Activated CD4-positive, alpha-beta T cell treated with anti-CD3 and anti-CD28 coated beads, Interleukin-2, amount 10 ng/mL, durations not matched to agents 7 days and 5 days (primary cell): ENCODE measurements at regions not wholly inside any gene's neighbourhood (a gene's known extent, or its start where the extent isn't known, plus 50 kb on each side); places are given as distances from the start of the nearest gene placed in this dataset.
"Not testable (repeated sequence)": the region's sequence is repeated elsewhere in the genome, so short reads cannot be mapped to it uniquely, and the experiment has no call there.

Source experiments
- CTCF ChIA-PET: fragments of 350-600 bp; sonication (Branson Sonifier 250); formaldehyde crosslinking; loops from one replicate; lab custom pipeline; 2021; ENCODE audit warnings: antibody characterized with exemption; lab: Charles Lee
- POLR2A ChIA-PET: fragments of 350-600 bp; sonication (Branson Sonifier 250); formaldehyde crosslinking; loops from one replicate; lab custom pipeline; 2021; ENCODE audit warnings: antibody characterized with exemption; lab: Charles Lee
- DNase-seq: peaks from one replicate; pipeline ENCODE4 v3.0.0-alpha.2; 2020
- H3K27ac Mint-ChIP-seq: one replicate; pipeline ENCODE4 v1.8.0; 2021; ENCODE audit warnings: mild to moderate bottlenecking, moderate library complexity, mixed read lengths
- H3K27me3 Mint-ChIP-seq: one replicate; pipeline ENCODE4 v1.8.0; 2021; ENCODE audit warnings: mixed read lengths
- H3K36me3 Mint-ChIP-seq: one replicate; pipeline ENCODE4 v1.8.0; 2021; ENCODE audit warnings: low read depth, mixed read lengths
- H3K4me1 Mint-ChIP-seq: one replicate; pipeline ENCODE4 v1.8.0; 2021; ENCODE audit warnings: mixed read lengths
- H3K4me3 Mint-ChIP-seq: one replicate; pipeline ENCODE4 v1.8.0; 2021; ENCODE audit warnings: mild to moderate bottlenecking, moderate library complexity, mixed read lengths
- H3K9me3 Mint-ChIP-seq: one replicate; pipeline ENCODE4 v1.8.0; 2021; ENCODE audit warnings: mixed read lengths

DNA sequence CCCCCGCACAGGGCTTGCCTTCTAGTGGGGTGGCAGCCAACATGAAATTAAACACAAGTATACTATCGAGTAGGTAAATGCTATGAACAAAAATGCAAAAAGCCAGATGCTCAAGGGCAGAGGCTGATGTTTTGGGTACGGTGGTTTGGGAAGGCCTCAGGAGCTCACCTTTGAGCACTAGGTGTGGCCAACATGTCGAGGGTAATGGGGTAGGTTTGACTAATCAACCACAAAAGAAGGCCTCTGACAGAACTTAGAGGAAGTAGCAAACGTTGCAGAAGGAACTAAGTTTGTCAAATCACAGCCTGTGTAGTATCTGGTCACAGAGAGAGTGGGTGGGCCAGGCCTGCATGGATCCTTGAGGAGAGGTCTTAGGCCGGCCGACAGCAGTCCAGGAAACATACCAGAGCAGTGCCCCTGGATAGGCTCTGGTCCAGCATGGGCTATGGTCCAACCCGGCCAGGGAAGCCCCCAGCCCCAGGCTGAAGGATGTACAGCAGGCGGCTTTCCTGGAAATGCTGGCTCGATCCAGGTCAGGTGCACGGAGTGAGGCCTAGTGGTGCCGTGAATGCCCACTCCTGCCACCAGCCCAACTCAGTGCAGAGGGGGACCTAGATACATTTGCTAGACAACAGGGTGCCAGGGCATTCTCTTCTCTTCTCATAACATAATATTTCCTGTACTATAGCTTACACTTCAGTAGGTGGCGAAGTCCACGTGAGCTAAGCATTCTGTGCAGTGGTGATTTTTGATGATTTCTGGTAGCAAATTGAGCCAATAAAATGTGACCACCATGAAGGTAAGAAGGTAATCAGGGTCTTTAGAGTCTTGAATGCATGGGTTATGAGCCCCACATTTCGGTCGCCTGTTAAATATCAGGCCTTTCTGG lies 56.3 kb upstream of the CD93 start:
- Mint-ChIP-seq H3K9me3 (no peaks in the 10 kb centered on the region), H3K4me1 (peaks cover 50% of the 10 kb centered on the region), H3K4me3 (peak overlapping the region; percentile 28), H3K36me3 (no peaks in the 10 kb centered on the region), H3K27ac (peak overlapping the region; percentile 86), H3K27me3 (peaks cover 2% of the 10 kb centered on the region)
- CTCF ChIA-PET, result interaction anchor here (0.6 to 1.9 kb wide), 8 partner anchors 9 to 891 kb away, joined by 3 to 4 read pairs (median 3); no protein-coding TSS in a partner anchor
- POLR2A ChIA-PET, result no interaction called here
- peak; percentile 56 for DNase-seq

DNA sequence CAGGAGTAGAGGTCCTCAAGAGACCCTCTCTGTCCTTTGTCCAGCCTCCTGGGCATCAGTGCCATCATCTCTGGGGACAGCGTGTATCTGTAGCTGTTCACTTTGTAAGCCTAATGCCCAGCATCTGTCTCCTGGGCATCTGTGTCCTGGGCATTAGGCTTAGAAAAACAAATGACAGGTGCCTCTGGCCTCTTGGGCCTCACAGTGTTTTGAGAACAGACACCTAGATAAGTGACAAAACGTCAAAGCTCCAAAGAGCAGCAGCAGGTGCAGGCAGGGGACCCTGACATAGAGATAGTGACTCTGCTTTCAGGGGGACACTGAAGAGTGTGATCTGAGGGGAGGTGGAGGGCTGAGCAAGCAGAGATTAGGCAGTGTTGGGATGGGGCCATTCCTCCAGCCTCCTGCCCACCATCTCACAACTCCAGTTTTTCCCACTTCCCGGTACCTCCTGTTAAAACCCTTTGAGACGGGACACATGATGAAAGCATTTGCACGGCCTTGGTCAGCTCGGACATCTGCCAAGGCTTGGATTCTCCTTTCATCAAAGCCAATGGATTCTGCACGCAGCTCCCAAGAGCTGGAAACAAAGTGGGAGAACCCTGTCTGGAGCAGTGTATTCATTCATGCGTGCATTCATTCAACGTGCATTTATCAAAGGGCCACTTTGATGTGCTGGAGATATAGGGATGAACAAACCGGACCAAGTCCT lies 55.5 kb upstream of the CD93 start:
- H3K9me3 Mint-ChIP-seq, result no peaks in the 10 kb centered on the region
- no peak overlapping the region for H3K4me3 Mint-ChIP-seq
- peak overlapping the region; percentile 86 for H3K27ac Mint-ChIP-seq
- ChIA-PET POLR2A (interaction anchor here (1.0 kb wide), 1 partner anchor 208 kb away, joined by 3 read pairs; no protein-coding TSS in a partner anchor), CTCF (interaction anchor here (1.0 to 1.9 kb wide), 4 partner anchors 10 to 17 kb away, joined by 3 to 4 read pairs (median 4); no protein-coding TSS in a partner anchor)
- peaks cover 2% of the 10 kb centered on the region for H3K27me3 Mint-ChIP-seq
- no peaks in the 10 kb centered on the region for H3K36me3 Mint-ChIP-seq
- peaks cover 42% of the 10 kb centered on the region for H3K4me1 Mint-ChIP-seq
- DNase-seq, result no peak

DNA sequence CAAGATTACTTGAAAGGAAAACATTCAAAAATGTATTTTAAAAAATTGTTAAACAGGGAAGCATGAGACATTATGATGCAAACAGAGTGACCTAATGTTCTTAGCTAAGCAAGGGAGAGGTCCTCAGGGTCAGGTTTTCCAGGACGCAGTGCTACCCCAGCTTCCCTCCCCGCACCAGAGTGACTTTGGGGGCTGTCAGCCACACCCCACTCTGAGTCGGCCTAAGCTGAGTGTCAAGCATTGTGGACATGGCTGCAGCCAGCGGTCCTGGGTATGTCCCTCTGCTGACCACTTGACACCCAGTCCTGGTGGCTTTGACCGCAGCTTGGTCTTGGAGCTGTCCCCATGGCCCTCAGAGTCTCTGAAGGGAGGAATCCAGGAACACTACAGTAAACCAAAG lies 54.9 kb upstream of the CD93 start:
- CTCF ChIA-PET, result interaction anchor here (1.6 to 1.9 kb wide), 2 partner anchors 10 to 18 kb away, joined by 4 read pairs; no protein-coding TSS in a partner anchor
- peaks cover 40% of the 10 kb centered on the region for H3K4me1 Mint-ChIP-seq
- POLR2A ChIA-PET, result interaction anchor here (1.0 kb wide), 1 partner anchor 209 kb away, joined by 3 read pairs; no protein-coding TSS in a partner anchor
- H3K9me3 Mint-ChIP-seq, result no peaks in the 10 kb centered on the region
- H3K27ac Mint-ChIP-seq, result no peak overlapping the region
- H3K27me3 Mint-ChIP-seq, result peaks cover 2% of the 10 kb centered on the region
- no peak overlapping the region for H3K4me3 Mint-ChIP-seq
- no peak for DNase-seq
- H3K36me3 Mint-ChIP-seq, result no peaks in the 10 kb centered on the region

DNA sequence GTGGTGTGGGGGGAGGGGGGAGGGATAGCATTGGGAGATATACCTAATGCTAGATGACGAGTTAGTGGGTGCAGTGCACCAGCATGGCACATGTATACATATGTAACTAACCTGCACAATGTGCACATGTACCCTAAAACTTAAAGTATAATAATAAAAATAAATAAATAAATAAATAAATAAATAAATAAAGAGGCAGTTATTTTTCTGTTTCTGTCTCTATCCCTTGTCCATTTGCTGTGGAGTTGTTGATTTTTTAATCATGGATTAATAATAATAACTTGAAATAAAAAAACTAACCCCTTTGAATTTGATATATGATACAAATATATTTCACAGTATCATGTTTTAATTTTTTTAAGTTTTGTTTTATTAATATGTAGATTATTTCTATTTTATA lies 53.9 kb upstream of the CD93 start:
- POLR2A ChIA-PET, H3K9me3 Mint-ChIP-seq, H3K36me3 Mint-ChIP-seq, H3K27me3 Mint-ChIP-seq, DNase-seq, CTCF ChIA-PET, H3K4me3 Mint-ChIP-seq, H3K27ac Mint-ChIP-seq: not testable (repeated sequence)
- H3K4me1 Mint-ChIP-seq, result peaks cover 40% of the 10 kb centered on the region

DNA sequence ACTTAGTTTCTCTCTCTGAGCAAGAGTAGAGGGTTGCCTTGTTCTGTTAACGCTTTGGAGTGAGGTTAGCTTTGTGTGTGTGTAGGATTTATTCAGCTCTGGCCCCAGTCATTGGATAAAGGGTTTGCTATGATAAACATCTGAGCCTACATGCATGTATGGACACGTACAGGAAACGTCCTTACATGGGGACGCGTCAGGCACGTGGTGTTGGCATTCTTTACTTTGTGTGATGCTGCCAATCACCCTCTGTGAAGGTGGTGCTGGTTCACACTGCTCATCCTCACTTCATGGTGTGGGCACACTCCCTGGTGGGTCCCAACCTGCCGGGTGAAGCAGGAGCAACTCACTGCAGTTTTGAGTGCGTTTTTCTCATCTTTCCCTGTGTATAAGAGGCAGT lies 53.4 kb upstream of the CD93 start:
- CTCF ChIA-PET, result interaction anchor here (1.6 kb wide), 1 partner anchor 14 kb away, joined by 3 read pairs; no protein-coding TSS in a partner anchor
- H3K9me3 Mint-ChIP-seq, result no peaks in the 10 kb centered on the region
- peaks cover 5% of the 10 kb centered on the region for H3K27me3 Mint-ChIP-seq
- H3K4me1 Mint-ChIP-seq, result peaks cover 38% of the 10 kb centered on the region
- H3K4me3 Mint-ChIP-seq, result no peak overlapping the region
- POLR2A ChIA-PET, result no interaction called here
- no peak for DNase-seq
- H3K27ac Mint-ChIP-seq, result no peak overlapping the region
- no peaks in the 10 kb centered on the region for H3K36me3 Mint-ChIP-seq

DNA sequence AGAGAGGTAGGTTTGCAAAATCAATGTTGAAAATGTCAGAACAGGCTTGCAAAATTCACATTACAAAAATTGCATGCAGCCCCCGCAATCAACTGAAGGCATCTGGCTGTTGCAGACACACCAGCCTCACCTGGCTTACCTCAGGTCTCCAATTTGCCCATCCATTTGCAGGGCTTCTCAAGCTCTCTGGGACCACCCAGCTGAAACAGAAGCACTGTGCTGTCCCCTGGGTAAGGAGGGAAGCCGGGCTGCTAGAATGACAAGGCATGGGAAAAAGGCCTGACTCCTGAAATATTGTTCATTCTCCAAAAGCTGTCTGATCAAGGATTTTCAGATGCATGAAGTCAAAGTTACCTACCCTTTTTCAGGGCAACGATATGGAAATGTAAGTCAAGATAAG lies 52.6 kb upstream of the CD93 start:
- H3K36me3 Mint-ChIP-seq, result no peaks in the 10 kb centered on the region
- POLR2A ChIA-PET, result no interaction called here
- H3K4me3 Mint-ChIP-seq, result no peak overlapping the region
- peaks cover 29% of the 10 kb centered on the region for H3K4me1 Mint-ChIP-seq
- no peak overlapping the region for H3K27ac Mint-ChIP-seq
- CTCF ChIA-PET, result interaction anchor here (1.6 kb wide), 1 partner anchor 13 kb away, joined by 3 read pairs; no protein-coding TSS in a partner anchor
- H3K27me3 Mint-ChIP-seq, result peaks cover 5% of the 10 kb centered on the region
- DNase-seq, result no peak
- no peaks in the 10 kb centered on the region for H3K9me3 Mint-ChIP-seq

DNA sequence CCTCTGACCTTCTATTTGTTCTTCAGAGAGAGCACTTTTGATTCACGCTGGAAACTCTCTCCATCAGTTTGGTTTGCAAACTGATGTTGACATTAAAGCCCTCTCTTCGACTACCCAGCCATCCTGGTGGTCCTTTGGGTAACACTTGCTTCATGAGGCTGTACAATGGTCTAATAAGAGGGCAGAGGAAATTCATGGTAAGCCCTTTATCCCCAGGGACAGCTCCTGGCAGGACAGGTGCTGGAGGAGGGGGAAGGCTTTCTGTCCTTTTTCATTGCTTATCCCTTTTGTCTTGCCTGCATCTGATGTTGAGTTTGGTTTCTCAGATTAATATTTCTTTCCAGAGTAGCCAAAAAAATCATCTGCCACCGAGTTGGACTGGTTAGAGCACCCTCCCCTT lies 52.1 kb upstream of the CD93 start:
- CTCF ChIA-PET, result interaction anchor here (0.6 to 1.6 kb wide), 2 partner anchors 13 to 1609 kb away, joined by 3 read pairs; no protein-coding TSS in a partner anchor
- POLR2A ChIA-PET, result no interaction called here
- Mint-ChIP-seq H3K4me3 (no peak overlapping the region), H3K36me3 (no peaks in the 10 kb centered on the region), H3K27me3 (peaks cover 5% of the 10 kb centered on the region), H3K4me1 (peaks cover 25% of the 10 kb centered on the region), H3K27ac (no peak overlapping the region), H3K9me3 (no peaks in the 10 kb centered on the region)
- DNase-seq, result no peak

DNA sequence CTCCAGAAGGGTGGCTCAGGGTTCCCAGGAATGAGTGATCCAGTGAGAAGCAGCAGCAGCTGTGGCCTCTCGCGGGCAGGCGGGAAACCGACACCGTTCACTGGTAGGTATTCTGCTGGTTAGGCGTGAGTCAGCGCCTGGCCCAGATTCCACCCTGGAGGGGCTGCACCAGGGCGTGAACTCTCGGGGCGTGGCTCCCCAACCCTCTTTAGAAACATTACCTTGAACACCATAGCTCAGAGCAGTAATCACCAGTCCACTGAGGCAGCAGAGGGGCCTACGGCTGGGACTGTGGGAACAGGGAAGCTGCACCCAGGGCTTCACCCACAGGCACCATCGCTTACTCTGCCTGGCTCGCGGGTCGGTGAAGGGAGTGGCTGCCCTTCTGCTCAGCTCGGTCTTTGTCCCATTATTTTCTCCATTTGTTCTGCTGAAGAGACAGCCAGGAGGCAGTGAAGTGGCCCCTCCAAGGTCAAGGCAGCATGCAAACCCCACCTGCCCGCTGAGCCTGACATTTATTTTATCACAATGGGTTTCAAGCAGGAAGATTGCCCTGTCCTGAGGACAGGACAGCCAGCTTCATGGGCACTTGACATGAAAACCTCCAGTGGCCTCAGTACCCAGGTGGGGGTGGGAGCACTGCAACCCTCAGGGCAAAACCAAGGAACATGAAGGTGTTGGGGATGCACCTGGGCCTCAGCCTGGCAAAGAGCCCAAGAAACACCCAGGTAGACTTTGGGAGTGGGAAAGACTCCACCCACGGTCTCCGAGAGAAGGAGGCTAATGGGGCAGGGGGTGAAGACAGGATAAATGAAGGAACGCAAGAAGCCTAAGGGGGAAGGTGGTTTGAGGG lies 51.0 kb upstream of the CD93 start:
- Mint-ChIP-seq H3K9me3 (no peaks in the 10 kb centered on the region), H3K27ac (no peak overlapping the region), H3K4me1 (peaks cover 19% of the 10 kb centered on the region), H3K27me3 (peaks cover 5% of the 10 kb centered on the region), H3K4me3 (no peak overlapping the region), H3K36me3 (no peaks in the 10 kb centered on the region)
- CTCF ChIA-PET, result interaction anchor here (0.6 kb wide), 1 partner anchor 17 kb away, joined by 3 read pairs; no protein-coding TSS in a partner anchor
- DNase-seq, result no peak
- POLR2A ChIA-PET, result interaction anchor here (0.6 kb wide), 1 partner anchor 338 kb away, joined by 3 read pairs; no protein-coding TSS in a partner anchor

DNA sequence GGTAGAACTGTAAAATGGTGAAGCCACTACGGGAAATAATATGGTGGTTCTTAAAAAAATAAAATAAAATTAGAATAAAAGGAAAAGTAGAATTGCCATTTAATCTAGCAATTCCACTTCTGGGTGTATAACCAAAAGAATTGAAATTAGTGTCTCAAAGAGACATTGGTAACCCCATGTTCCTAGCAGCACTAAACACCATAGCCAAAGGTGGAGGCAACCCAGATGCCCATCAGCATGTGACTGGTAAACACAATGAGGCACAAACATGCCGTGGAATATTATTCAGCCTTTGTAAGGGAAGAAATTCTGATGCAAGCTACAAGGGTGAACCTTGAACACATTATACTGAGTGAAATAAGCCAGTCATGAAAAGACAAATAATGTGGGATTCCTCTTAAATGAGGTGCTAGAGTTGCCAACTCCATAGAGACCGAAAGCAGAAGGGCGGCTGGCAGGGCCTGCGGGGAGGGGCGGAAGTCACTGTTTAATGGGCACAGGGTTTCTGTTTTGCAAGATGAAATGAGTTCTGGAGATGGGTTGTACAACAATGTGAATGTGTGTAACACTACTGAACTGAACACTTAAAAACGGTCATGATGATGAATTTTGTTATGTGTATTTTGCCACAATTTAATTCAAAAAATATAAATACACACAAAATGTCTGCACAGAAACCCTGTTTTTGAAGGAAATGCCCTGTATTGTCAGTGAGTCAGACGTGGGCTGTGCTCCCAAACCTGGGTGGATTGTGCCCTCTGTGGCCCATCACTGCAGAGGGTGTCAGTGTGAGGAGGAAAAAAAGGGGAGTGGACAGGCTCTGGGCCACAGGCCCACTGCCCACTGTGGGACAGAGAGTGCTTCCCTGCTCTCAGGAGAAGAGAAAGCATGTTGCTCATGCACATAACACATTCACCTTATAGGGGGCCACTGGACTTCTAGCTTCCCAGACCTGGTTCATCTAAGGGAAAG lies 49.6 kb upstream of the CD93 start:
- Mint-ChIP-seq H3K9me3 (no peaks in the 10 kb centered on the region), H3K4me1 (peaks cover 10% of the 10 kb centered on the region), H3K27ac (no peak overlapping the region), H3K36me3 (no peaks in the 10 kb centered on the region), H3K27me3 (peaks cover 5% of the 10 kb centered on the region), H3K4me3 (no peak overlapping the region)
- no peak for DNase-seq
- ChIA-PET POLR2A (interaction anchor here (0.7 kb wide), 1 partner anchor 15 kb away, joined by 4 read pairs; no protein-coding TSS in a partner anchor), CTCF (no interaction called here)
